EL (cell line): ENCODE measurements at regions not wholly inside any gene's neighbourhood (a gene's known extent, or its start where the extent isn't known, plus 50 kb on each side); places are given as distances from the start of the nearest gene placed in this dataset.
A peak's percentile ranks its signal among the peaks of the same experiment; 100 is the strongest.

ENCODE experiments used
- DNase-seq: peaks from one replicate; pipeline ENCODE4 v3.0.0-alpha.2; 2016

GRCh38 chr15:25501828-25502446, 63.1 kb upstream of the UBE3A start:
- DNase-seq, result peak; percentile 34

- DNase-seq, result no peak
These were observed 60.0 kb upstream of the UBE3A start for GRCh38 chr15:25498835-25499234.

GRCh38 chr15:25497934-25498333, 59.1 kb upstream of the UBE3A start:
- no peak for DNase-seq

DNA sequence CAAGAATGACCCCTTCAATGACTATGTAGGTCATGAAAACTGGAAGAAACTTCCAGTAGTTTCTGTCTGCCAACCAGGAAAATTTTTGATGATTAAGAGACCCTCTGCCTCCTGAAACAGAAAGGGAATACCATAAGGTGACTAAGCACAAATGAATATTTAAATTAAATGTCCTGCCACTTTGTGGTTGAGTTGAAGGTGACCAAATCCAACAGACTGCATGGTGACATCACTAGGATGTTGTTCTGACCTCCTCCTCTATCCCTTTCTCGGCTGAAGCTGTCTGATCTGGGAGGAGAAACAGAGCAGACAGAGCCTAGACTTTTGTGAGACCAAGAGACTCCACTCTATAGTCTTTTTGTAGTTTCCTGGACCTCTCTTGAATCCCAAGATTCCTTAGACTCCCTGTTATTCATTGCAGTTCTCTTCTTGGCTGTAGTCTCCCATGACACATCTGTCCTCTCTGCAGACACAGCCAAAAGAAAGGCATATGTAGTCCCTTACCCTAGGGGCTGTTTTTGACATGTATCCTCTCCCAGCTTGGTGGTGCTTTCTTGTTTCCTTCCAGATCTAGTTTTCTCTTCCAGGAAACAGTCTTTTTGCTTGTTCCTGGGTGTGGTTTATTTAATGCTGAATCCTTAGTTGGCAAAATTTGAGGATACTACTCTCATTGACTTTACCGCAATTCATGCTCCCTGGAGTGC, 55.2 kb upstream of the UBE3A start:
- DNase-seq, result no peak

DNA sequence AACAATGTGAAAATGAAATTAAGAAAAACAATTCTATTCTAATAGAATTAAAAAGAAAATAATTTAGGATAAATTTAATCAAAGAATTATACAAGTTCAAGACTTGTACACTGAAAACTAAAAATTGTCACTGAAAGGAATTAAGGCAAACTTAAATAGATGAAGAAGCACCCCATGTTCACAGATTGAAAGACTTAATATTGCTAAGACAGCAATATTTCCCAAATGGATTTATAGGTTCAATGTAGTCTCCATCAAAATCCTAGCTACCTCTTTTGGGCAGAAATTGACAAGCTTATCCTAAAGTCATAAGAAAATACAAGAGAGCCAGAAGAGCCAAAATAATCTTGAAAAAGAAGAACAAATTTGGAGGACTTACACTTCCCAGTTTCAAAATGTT, 53.5 kb upstream of the UBE3A start:
- DNase-seq, result no peak
